Activated gamma-delta T cell treated with Interleukin-2 at 50 U/mL for 16 hours (primary cell): ENCODE measurements at regions not wholly inside any gene's neighbourhood (a gene's known extent, or its start where the extent isn't known, plus 50 kb on each side); places are given as distances from the start of the nearest gene placed in this dataset.

Experiments used
- DNase-seq: peaks from one replicate; pipeline ENCODE4 v3.0.0-alpha.2; 2020

- no peak for DNase-seq
Observed at GRCh38 chr20:50258790-50259483, 68.3 kb downstream of the CEBPB start.

GRCh38 chr20:50259705-50260478 lies 69.3 kb downstream of the CEBPB start:
- DNase-seq, result no peak

- DNase-seq, result no peak
Observed at GRCh38 chr20:50260479-50261221, 70.0 kb downstream of the CEBPB start.

- no peak for DNase-seq
Observed at GRCh38 chr20:50261471-50262212, 71.0 kb downstream of the CEBPB start.

GRCh38 chr20:50263831-50264230 lies 73.2 kb downstream of the CEBPB start:
- no peak for DNase-seq

GRCh38 chr20:50264534-50265145 lies 74.0 kb downstream of the CEBPB start:
- no peak for DNase-seq

- no peak for DNase-seq
Observed at GRCh38 chr20:50265245-50265946, 74.8 kb downstream of the CEBPB start.

GRCh38 chr20:50266293-50267040 lies 75.8 kb downstream of the CEBPB start:
- DNase-seq, result no peak

- no peak for DNase-seq
Observed at GRCh38 chr20:50267041-50267865, 76.6 kb downstream of the CEBPB start.

- no peak for DNase-seq
Observed at GRCh38 chr20:50267866-50268219, 77.2 kb downstream of the CEBPB start.

GRCh38 chr20:50269091-50270033 lies 78.7 kb downstream of the CEBPB start:
- DNase-seq, result no peak

- DNase-seq, result no peak
Observed at GRCh38 chr20:50270034-50270395, 79.4 kb downstream of the CEBPB start.

GRCh38 chr20:50270569-50270968 lies 79.9 kb downstream of the CEBPB start:
- DNase-seq, result no peak

- DNase-seq, result no peak
Observed at GRCh38 chr20:50271176-50271575, 80.5 kb downstream of the CEBPB start.

- DNase-seq, result no peak
Observed at GRCh38 chr20:50271612-50272011, 81.0 kb downstream of the CEBPB start.

GRCh38 chr20:50272030-50272723 lies 81.5 kb downstream of the CEBPB start:
- no peak for DNase-seq

GRCh38 chr20:50272724-50273446 lies 82.3 kb downstream of the CEBPB start:
- no peak for DNase-seq
